Activated naive CD8-positive, alpha-beta T cell treated with anti-CD3 and anti-CD28 coated beads for 36 hours (primary cell): ENCODE measurements at regions not wholly inside any gene's neighbourhood (a gene's known extent, or its start where the extent isn't known, plus 50 kb on each side); places are given as distances from the start of the nearest gene placed in this dataset.

Experiments
- DNase-seq: peaks from one replicate; pipeline ENCODE4 v3.0.0; 2021
- H3K27ac Mint-ChIP-seq: one replicate; pipeline ENCODE4 v1.8.0; 2022; ENCODE audit warnings: mild to moderate bottlenecking, moderate library complexity, mixed read lengths
- H3K27me3 Mint-ChIP-seq: one replicate; pipeline ENCODE4 v1.8.0; 2022; ENCODE audit warnings: mild to moderate bottlenecking, mixed read lengths
- H3K36me3 Mint-ChIP-seq: one replicate; pipeline ENCODE4 v1.8.0; 2021; ENCODE audit warnings: mild to moderate bottlenecking, mixed read lengths
- H3K4me1 Mint-ChIP-seq: one replicate; pipeline ENCODE4 v1.8.0; 2021; ENCODE audit warnings: mixed read lengths
- H3K4me3 Mint-ChIP-seq: one replicate; pipeline ENCODE4 v1.8.0; 2022; ENCODE audit warnings: mild to moderate bottlenecking, moderate library complexity, mixed read lengths
- H3K9me3 Mint-ChIP-seq: one replicate; pipeline ENCODE4 v1.8.0; 2022; ENCODE audit warnings: mixed read lengths

DNA sequence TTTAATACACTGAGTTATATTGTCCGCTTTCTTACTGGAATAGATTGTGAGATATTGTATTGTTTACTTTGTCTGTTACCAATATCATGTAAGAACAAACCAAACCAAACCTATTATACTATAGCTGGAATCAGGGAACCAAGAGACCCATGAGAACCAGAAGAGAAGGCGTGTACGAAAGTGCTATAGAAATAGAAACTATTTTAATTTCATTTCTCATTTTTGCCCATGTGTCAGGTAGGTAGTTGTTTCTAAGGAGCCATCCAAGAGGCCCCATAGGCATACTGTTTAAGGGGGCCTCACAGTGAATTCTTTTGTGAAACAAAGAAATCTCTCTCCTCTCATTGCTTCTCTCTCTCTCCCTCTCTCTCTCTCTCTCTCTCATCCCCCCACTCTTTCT lies 363.6 kb downstream of the RNF144A start:
- H3K4me1 Mint-ChIP-seq, result peaks cover 5% of the 10 kb centered on the region
- no peak overlapping the region for H3K4me3 Mint-ChIP-seq
- no peak for DNase-seq
- no peaks in the 10 kb centered on the region for H3K9me3 Mint-ChIP-seq
- no peak overlapping the region for H3K27ac Mint-ChIP-seq
- H3K36me3 Mint-ChIP-seq, result no peaks in the 10 kb centered on the region
- no peaks in the 10 kb centered on the region for H3K27me3 Mint-ChIP-seq

DNA sequence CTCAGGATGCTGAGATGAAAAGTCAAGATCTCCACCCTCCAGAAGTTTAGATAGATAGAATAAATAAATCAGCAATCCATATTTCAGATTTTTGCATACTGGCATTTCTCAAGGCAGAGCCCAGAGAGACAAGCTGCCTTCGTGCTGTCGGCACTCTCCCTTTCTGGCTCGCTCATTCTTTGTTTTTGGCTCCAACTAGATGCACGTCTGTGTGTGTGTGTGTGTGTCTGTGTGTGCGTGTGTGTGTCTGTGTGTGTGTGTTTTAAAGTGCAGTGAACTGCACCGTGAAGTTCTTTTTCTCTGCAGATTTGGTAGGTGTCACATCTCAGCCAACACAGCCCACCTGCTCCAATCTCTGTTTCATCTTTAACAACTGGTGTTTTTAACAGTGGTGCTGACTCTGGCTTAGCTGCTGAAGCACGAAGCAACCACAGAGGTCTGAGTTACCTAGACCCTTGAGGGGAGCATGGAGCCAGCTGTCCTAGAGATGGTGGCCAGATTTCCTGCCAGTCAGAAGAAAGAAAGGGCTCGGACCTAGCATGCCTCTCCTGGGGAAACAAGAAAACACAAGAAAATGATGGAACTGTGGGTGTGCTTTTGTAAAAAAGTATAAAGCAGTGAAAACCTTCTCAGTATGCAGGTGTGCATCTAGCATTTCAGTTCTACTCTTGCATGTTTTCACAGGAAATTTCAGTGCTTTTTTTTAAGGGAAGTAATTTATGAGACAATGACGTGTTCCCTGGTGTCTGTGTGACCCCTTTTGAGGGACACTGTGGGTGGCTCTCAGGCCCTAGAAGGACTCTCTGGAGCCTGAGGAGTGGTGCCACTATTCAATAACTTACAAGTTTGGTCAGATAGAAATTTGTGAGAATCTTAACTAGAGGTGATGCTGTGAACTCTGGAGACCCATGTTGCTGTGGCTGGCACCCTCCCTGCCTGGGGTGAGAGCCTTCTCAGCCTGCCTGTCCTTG lies 364.3 kb downstream of the RNF144A start:
- no peaks in the 10 kb centered on the region for H3K9me3 Mint-ChIP-seq
- H3K4me3 Mint-ChIP-seq, result no peak overlapping the region
- H3K4me1 Mint-ChIP-seq, result peaks cover 5% of the 10 kb centered on the region
- H3K36me3 Mint-ChIP-seq, result no peaks in the 10 kb centered on the region
- H3K27ac Mint-ChIP-seq, result no peak overlapping the region
- DNase-seq, result no peak
- no peaks in the 10 kb centered on the region for H3K27me3 Mint-ChIP-seq

DNA sequence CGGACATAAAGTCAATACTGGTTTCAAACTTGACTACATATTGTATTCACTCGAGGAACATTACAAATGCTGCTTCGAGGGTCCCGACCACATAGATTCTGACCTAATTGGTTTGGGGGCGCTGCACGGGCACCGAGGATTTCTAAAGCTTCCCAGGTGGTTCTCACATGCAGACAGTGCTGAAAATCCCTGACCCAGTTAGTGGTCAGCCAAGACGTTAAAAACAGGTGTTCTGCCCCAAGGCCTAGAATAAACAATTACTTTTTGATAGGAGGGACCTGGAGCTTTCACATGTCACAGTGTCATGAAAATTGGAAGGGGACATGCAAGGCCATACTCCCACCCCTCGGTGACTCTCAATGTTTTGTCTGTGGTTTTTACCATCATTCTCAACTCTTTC lies 368.9 kb downstream of the RNF144A start:
- Mint-ChIP-seq H3K27me3 (no peaks in the 10 kb centered on the region), H3K36me3 (no peaks in the 10 kb centered on the region), H3K4me1 (peaks cover 5% of the 10 kb centered on the region), H3K4me3 (no peak overlapping the region), H3K9me3 (no peaks in the 10 kb centered on the region), H3K27ac (no peak overlapping the region)
- DNase-seq, result no peak

DNA sequence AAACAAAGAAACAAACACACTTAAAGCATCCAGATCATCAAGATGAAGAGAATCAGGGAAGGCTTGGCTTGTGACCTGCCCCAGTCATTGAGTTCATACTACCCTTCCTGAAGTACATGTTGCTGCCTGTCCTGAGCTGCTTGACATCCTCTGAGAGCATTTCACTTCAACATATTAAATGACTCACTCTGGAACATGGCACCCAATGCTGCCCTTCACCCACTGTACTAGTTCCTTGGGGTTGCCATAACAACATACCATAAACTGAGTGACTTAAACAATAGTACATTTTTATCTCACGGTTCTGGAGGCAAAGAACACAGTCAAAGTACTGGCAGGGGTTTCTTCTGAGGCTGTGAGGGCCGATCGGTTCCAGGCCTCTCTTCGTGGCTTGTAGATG lies 371.3 kb downstream of the RNF144A start:
- H3K4me1 Mint-ChIP-seq, result peaks cover 5% of the 10 kb centered on the region
- H3K9me3 Mint-ChIP-seq, result no peaks in the 10 kb centered on the region
- no peaks in the 10 kb centered on the region for H3K36me3 Mint-ChIP-seq
- no peaks in the 10 kb centered on the region for H3K27me3 Mint-ChIP-seq
- no peak overlapping the region for H3K27ac Mint-ChIP-seq
- H3K4me3 Mint-ChIP-seq, result no peak overlapping the region
- DNase-seq, result no peak

DNA sequence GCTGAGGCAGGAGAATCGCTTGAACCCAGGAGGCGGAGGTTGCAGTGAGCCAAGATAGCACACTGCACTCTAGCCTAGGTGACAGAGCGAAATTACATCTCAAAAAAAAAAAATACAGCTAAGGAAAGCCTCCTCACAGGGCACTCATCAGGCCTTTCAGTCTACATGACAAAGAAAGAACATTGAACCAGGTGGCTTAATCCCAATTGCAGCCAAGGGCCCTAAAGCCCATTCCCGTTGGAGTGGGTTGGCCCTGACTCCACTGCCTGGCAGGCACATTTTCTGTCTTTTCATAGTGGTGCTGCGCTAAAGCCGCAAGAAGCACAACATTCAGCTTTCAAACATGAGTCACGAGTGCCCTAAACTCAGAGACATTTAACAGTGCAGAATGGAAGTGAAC lies 372.5 kb downstream of the RNF144A start:
- no peaks in the 10 kb centered on the region for H3K9me3 Mint-ChIP-seq
- DNase-seq, result no peak
- no peak overlapping the region for H3K4me3 Mint-ChIP-seq
- H3K27ac Mint-ChIP-seq, result no peak overlapping the region
- no peaks in the 10 kb centered on the region for H3K4me1 Mint-ChIP-seq
- no peaks in the 10 kb centered on the region for H3K36me3 Mint-ChIP-seq
- H3K27me3 Mint-ChIP-seq, result no peaks in the 10 kb centered on the region

DNA sequence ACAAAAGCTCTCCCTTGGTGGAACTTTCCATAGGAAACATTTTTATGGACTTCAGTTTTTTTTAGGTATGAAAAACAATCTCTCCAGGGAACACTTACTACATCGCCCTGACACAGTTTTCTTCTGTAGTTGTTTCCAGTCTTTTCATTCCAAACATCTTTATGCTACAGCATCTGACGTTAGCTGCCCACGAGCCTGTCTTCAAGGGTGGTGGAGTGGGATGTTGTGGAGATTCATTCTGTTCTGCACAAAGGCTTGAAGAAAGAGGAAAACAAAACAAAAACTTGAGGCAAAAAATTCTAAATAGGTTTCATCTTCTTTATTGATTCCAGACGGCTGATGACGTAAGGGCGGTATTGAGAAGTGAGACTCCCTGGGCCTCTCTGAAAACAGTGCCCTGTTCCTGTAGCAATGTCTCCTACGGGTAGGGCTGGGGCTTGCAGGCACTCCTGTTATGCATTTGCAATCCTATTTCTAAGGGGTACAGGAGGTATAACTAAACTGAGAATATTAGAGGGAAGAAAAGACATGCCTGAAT lies 375.0 kb downstream of the RNF144A start:
- Mint-ChIP-seq H3K27ac (no peak overlapping the region), H3K36me3 (no peaks in the 10 kb centered on the region), H3K27me3 (no peaks in the 10 kb centered on the region), H3K4me1 (no peaks in the 10 kb centered on the region), H3K4me3 (no peak overlapping the region), H3K9me3 (no peaks in the 10 kb centered on the region)
- no peak for DNase-seq

DNA sequence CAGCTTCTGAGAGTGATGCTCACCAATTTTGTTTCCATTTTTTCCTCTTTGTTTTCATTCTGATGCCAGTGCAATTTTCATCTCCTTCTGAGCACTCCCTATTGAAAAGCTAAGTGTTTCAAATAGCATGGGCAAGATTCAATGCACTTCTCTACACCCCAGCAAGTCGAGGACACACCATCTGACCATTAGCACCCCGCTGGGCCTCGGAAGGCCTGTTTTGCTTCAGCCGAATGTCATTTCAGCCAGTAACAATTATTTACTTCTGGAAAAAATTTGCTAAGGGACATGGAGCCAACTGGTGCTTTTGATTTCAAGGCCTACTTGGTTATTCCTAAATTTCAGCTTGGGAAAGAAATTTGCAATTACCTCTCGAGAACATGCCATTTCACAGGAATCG lies 392.4 kb downstream of the RNF144A start:
- Mint-ChIP-seq H3K36me3 (no peaks in the 10 kb centered on the region), H3K27ac (no peak overlapping the region), H3K4me1 (no peaks in the 10 kb centered on the region), H3K4me3 (no peak overlapping the region), H3K27me3 (no peaks in the 10 kb centered on the region), H3K9me3 (no peaks in the 10 kb centered on the region)
- DNase-seq, result no peak

DNA sequence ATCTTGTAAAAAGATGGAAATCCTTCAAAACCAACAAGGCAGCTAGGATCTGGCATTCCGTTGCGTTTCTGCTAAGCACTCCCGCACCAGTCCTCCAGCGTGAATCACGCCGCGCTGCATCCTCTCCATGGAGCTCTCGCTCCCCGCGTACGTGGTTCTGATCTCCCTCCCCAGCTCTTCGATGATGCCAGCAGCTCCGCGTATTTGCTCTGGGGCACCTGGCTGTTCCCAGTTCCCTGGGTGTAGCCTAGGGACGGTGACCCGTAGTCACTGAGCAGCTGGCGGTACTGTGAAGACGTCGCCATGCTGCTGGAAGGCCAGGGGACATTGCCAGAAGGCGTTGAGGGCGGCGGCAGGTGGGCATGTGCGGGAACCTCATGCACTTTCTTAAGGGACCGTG lies 407.5 kb downstream of the RNF144A start:
- no peaks in the 10 kb centered on the region for H3K4me1 Mint-ChIP-seq
- no peaks in the 10 kb centered on the region for H3K36me3 Mint-ChIP-seq
- H3K27ac Mint-ChIP-seq, result no peak overlapping the region
- no peak for DNase-seq
- H3K9me3 Mint-ChIP-seq, result no peaks in the 10 kb centered on the region
- no peaks in the 10 kb centered on the region for H3K27me3 Mint-ChIP-seq
- H3K4me3 Mint-ChIP-seq, result no peak overlapping the region

DNA sequence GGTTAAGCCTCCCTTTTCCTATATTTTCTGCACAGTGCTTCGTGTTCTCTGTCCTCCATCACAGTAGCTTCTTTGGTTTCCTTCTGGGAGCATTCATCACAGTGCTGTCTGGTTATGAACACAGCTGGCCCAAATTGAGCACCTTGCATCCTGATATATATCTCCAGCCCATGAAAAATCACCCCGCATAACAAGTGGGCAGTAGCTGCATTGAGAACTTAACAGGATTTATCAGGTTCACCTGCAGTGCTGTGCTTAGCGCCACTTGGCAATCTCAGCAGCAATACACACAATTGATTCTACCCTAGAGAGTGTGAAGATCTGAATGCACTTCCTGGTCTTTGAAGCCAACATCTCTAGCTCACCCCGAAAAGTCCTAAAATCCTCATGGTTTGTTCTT lies 408.0 kb downstream of the RNF144A start:
- H3K27me3 Mint-ChIP-seq, result no peaks in the 10 kb centered on the region
- DNase-seq, result no peak
- H3K9me3 Mint-ChIP-seq, result no peaks in the 10 kb centered on the region
- H3K4me3 Mint-ChIP-seq, result no peak overlapping the region
- H3K4me1 Mint-ChIP-seq, result no peaks in the 10 kb centered on the region
- no peak overlapping the region for H3K27ac Mint-ChIP-seq
- no peaks in the 10 kb centered on the region for H3K36me3 Mint-ChIP-seq

DNA sequence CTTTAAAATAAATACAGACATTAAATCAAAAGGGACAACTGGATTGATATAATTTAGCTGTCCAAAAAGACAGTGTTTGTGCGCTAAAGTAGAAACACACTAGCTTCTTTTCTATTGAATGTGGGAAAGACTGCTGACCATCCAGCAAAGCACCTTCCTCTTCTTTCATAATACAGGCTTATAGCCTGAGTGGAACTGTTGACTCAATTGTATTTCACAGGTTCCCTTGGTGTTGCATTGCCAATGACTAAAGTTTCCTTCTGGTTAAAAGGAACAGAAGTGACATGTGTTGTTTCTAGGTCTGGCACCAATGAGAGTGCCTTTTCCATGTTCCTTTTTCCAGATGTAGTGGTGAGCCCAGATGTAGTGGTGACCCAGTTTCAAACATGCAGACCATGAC lies 412.3 kb downstream of the RNF144A start:
- Mint-ChIP-seq H3K27me3 (no peaks in the 10 kb centered on the region), H3K36me3 (no peaks in the 10 kb centered on the region), H3K4me3 (no peak overlapping the region), H3K4me1 (no peaks in the 10 kb centered on the region), H3K27ac (no peak overlapping the region), H3K9me3 (no peaks in the 10 kb centered on the region)
- DNase-seq, result no peak

DNA sequence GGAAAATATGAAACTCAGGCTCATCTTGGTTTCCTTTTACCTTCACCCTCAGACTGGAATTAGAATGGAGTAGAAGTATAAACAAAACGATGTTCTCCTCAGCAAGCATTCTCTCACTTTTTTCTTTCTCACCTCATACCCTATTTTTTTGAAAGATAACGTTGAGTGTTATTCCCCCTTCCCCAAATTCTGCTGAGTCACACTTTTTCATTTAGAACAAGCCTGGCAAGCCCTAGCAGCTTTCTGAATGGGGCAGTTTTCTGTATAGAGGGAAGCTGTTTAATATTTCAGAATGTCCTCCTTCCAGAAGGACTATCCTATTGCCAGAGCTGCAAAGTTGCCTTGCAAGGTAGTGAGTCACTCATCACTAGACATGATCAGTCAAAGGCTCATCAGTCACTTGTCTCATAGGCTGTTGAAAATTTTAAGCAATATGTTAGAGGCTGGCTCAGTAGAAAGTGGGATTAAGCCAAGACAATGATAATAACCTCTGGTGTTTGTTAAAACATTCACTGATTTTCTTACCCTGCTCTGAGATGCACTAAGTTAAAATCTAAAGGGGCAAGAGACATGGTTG lies 416.1 kb downstream of the RNF144A start:
- H3K27ac Mint-ChIP-seq, result no peak overlapping the region

DNA sequence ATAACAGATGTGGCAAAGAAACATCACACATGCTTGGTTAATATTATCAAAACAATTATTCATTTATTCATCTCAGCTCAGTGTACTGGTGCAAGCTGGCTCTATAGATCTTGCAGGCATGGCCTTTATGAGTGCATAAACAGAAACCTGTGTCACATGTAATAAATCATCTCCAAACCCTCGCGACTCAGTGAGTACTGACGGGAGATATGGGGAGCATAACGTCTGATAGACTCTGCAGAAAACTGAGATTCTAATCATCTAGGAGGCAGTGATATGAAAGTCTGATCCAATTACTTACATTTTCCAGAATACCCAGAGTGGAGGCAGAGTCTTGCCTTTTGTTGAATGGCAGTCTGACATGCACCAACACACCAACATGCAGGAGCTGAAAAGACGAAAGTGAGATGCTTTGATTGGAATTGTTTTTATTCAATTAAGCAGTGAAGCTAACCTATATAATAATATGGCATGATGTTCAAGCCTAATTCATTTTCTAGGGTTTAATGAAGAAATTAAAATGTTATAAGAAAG lies 416.8 kb downstream of the RNF144A start:
- no peaks in the 10 kb centered on the region for H3K36me3 Mint-ChIP-seq
- H3K4me1 Mint-ChIP-seq, result no peaks in the 10 kb centered on the region
- H3K27ac Mint-ChIP-seq, result no peak overlapping the region
- no peak for DNase-seq
- peaks cover 8% of the 10 kb centered on the region for H3K27me3 Mint-ChIP-seq
- no peak overlapping the region for H3K4me3 Mint-ChIP-seq
- no peaks in the 10 kb centered on the region for H3K9me3 Mint-ChIP-seq

More for the DNA sequence above, 416.1 kb downstream of the RNF144A start:
- H3K4me1 Mint-ChIP-seq, result no peaks in the 10 kb centered on the region
- peaks cover 8% of the 10 kb centered on the region for H3K27me3 Mint-ChIP-seq
- no peaks in the 10 kb centered on the region for H3K36me3 Mint-ChIP-seq
- DNase-seq, result no peak
- H3K4me3 Mint-ChIP-seq, result no peak overlapping the region
- no peaks in the 10 kb centered on the region for H3K9me3 Mint-ChIP-seq

DNA sequence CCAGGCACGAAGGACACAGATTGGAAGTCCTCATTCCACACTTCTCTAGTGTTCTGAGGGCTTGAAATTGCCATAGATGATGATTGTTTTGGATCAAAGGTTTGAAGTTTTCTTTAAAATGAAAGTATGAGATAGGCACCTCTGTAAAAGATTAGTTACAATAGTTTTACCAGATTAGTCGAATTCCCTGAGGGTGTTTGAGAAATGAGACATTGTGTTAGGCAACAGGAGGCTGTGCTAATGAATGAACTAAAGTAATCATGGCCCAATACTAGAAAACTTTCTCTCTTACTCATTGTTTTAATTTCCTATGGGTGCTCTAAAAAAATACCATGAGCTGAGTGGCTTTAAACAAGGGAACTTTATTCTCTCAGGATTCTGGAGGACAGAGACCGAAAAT lies 421.7 kb downstream of the RNF144A start:
- no peak for DNase-seq
- no peaks in the 10 kb centered on the region for H3K36me3 Mint-ChIP-seq
- H3K4me3 Mint-ChIP-seq, result no peak overlapping the region
- H3K4me1 Mint-ChIP-seq, result no peaks in the 10 kb centered on the region
- peaks cover 8% of the 10 kb centered on the region for H3K27me3 Mint-ChIP-seq
- H3K27ac Mint-ChIP-seq, result no peak overlapping the region
- no peaks in the 10 kb centered on the region for H3K9me3 Mint-ChIP-seq

DNA sequence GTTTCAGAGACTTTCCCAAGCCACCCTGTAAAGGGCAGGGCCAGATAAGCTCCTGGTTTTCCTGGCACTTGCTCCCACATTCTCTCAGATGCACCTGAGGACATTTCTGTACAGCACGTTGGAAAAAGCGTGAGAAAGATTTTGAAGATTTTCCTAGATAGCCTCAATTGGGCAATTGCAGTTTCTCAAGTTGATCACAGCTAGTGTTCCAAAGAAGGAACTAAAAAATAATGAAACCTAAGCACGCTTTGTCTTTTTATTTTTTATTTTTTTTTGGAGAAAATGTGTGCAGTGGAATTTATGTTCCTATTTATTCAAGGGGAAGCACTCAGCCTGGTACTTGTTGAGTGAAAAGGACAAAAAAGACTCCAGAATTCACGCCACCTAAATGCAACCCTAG lies 429.1 kb downstream of the RNF144A start:
- no peak overlapping the region for H3K4me3 Mint-ChIP-seq
- no peak for DNase-seq
- no peaks in the 10 kb centered on the region for H3K27me3 Mint-ChIP-seq
- H3K9me3 Mint-ChIP-seq, result no peaks in the 10 kb centered on the region
- H3K27ac Mint-ChIP-seq, result no peak overlapping the region
- no peaks in the 10 kb centered on the region for H3K4me1 Mint-ChIP-seq
- no peaks in the 10 kb centered on the region for H3K36me3 Mint-ChIP-seq

DNA sequence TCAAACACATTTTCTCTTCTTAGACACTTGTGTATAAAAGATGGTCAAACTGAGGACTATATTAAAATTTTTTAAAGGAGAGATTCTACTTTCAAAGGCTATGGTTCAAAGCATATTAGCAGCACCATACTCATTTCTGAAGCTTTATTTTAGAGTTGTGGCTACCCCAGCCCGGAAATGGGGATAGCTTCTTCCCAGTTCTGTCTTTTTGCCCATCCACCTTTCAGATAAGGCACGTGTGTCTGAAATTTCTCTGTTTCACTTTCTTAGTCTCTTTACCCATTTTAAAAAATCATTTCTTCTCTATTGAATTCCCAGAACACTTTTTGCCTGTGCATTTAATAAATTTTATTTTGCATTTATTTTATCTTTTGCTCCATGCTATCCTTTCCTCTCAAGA lies 431.5 kb downstream of the RNF144A start:
- Mint-ChIP-seq H3K4me3 (no peak overlapping the region), H3K36me3 (no peaks in the 10 kb centered on the region), H3K4me1 (no peaks in the 10 kb centered on the region), H3K9me3 (no peaks in the 10 kb centered on the region), H3K27me3 (no peaks in the 10 kb centered on the region), H3K27ac (no peak overlapping the region)
- DNase-seq, result no peak
